Right lobe of liver (tissue), 4 donors: ENCODE measurements at regions not wholly inside any gene's neighbourhood (a gene's known extent, or its start where the extent isn't known, plus 50 kb on each side); places are given as distances from the start of the nearest gene placed in this dataset.
"Not testable (repeated sequence)": the region's sequence is repeated elsewhere in the genome, so short reads cannot be mapped to it uniquely, and the experiment has no call there.

Experiments used
- CTCF ChIP-seq, 4 donors: fragments of 200-600 bp in 3 of 4; fragments of 450-650 bp in 1 of 4; IDR thresholded peaks; one replicate each; pipeline versions ENCODE4 v1.5.1 to v1.8.0; 2016 to 2022; ENCODE audit warnings: antibody characterized with exemption in 4 of 4, mild to moderate bottlenecking in 2 of 4
- POLR2A ChIP-seq: fragments of 450-650 bp; IDR thresholded peaks from one replicate; pipeline ENCODE4 v1.6.1; 2017; ENCODE audit warnings: antibody characterized with exemption, mild to moderate bottlenecking
- donor health status: DM: no; HTN: no; CAD: no.
- donor health status: DM: no; HTN: no; CAD: no.
- donor health status: DM: no; HTN: yes; CAD: no.

GRCh38 chr2:105477050-105477620 is 78.3 kb upstream of the FHL2 start:
- TF ChIP-seq POLR2A; CTCF (IDR thresholded peaks at IDR 0.05): not testable (repeated sequence)
